Uterus (tissue), 2 donors: ENCODE measurements at regions not wholly inside any gene's neighbourhood (a gene's known extent, or its start where the extent isn't known, plus 50 kb on each side); places are given as distances from the start of the nearest gene placed in this dataset.

Experiments
- CTCF ChIP-seq, 4 experiments: fragments of 200-600 bp in 2 of 4; fragments of 450-650 bp in 2 of 4; sonication (generic) in 2 of 4; IDR thresholded peaks; one replicate each; pipeline ENCODE4 v1.5.1; 2016 to 2019; ENCODE audit warnings: antibody characterized with exemption in 4 of 4, mild to moderate bottlenecking in 2 of 4, moderate library complexity in 1 of 4
- POLR2A ChIP-seq, 2 donors: fragments of 450-650 bp; IDR thresholded peaks; one replicate each; pipeline ENCODE4 v1.6.1; 2016; ENCODE audit warnings: antibody characterized with exemption in 2 of 2, mild to moderate bottlenecking in 1 of 2, moderate library complexity in 1 of 2

- TF ChIP-seq CTCF (IDR thresholded peaks at IDR 0.05) (no peak), POLR2A (IDR thresholded peaks at IDR 0.05) (no peak)
Measured at GRCh38 chr5:92861531-92862285, 719.3 kb downstream of the NR2F1-AS1 start.
